ENCODE measurements at regions not wholly inside any gene's neighbourhood (a gene's known extent, or its start where the extent isn't known, plus 50 kb on each side); places are given as distances from the start of the nearest gene placed in this dataset.

DNA sequence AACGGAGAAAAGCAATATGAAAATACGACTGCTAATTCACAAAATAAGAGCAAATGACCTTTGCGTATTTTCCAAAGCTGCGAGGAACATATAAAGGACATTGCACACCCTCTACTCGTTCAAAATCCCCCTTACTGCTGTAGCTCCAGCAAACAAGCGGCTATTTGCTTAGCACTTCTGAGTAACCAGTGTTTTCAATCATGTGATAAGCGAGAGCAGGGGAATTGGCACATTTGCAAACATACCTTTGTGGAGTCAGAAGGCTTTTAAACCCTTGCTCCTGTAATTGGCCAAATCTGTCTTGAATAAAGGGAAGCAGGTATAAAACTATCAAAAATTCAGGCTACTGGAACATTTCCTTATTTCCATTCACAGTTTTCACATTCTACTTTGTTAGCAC is 610.2 kb downstream of the UBE2NL start:
- TF ChIP-seq FOXM1 (IDR thresholded peaks at IDR 0.05; ENCODE audit: borderline replicate concordance, low read depth) (no peak), ZBTB7A (IDR thresholded peaks at IDR 0.05; ENCODE audit: low read depth) (no peak), EGR1 (IDR thresholded peaks at IDR 0.05) (no peak), TCF12 (IDR thresholded peaks at IDR 0.05; ENCODE audit: low read depth) (no peak), MAX (IDR thresholded peaks at IDR 0.05) (no peak), NFIC (IDR thresholded peaks at IDR 0.05) (no peak)

GRCh38 chrX:144531877-144532276 is 648.0 kb downstream of the UBE2NL start:
- TF ChIP-seq FOXM1 (IDR thresholded peaks at IDR 0.05; ENCODE audit: borderline replicate concordance, low read depth) (no peak), ZBTB7A (IDR thresholded peaks at IDR 0.05; ENCODE audit: low read depth) (no peak), EGR1 (IDR thresholded peaks at IDR 0.05) (no peak), TAF1 (IDR thresholded peaks at IDR 0.05; ENCODE audit: low read depth) (no peak), MAX (IDR thresholded peaks at IDR 0.05) (no peak), RAD21 (IDR thresholded peaks at IDR 0.05; ENCODE audit: low read depth) (no peak), YY1 (IDR thresholded peaks at IDR 0.05; ENCODE audit: low read depth) (no peak)

DNA sequence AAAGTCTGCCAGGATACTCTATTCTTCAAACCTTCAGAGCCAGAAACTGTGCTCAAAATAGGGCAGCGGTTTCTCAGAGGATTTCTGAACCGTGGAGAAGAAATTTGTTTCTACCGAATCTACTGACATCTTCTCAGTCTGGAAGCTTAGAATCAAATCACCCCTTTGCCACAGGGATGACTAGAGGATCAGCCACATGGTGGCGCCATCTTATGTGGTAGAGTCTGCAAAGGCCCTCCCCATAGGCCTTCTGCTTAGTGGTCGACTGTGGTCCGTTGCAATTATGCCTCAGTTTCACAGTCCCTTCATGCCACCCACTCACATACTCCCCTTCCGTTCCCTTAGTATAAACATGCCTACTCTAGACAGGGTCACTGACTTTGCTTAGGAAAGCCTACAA is 680.7 kb upstream of the SPANXN1 start:
- no peak for TF ChIP-seq EGR1 (IDR thresholded peaks at IDR 0.05)

- TF ChIP-seq TCF12 (IDR thresholded peaks at IDR 0.05; ENCODE audit: low read depth) (no peak), ZBTB7A (IDR thresholded peaks at IDR 0.05; ENCODE audit: low read depth) (no peak), NFIC (IDR thresholded peaks at IDR 0.05) (0 out of 2 replicates have a peak, but pooled peaks have one; percentile 23)
Measured at GRCh38 chrX:144586756-144587155, 660.5 kb upstream of the SPANXN1 start.

- TF ChIP-seq TAF1 (IDR thresholded peaks at IDR 0.05; ENCODE audit: low read depth) (no peak), USF1 (IDR thresholded peaks at IDR 0.05) (no peak), TEAD4 (IDR thresholded peaks at IDR 0.05) (no peak), EP300 (IDR thresholded peaks at IDR 0.05; ENCODE audit: borderline replicate concordance) (no peak), FOXM1 (IDR thresholded peaks at IDR 0.05; ENCODE audit: borderline replicate concordance, low read depth) (no peak), EGR1 (IDR thresholded peaks at IDR 0.05) (no peak), CEBPB (IDR thresholded peaks at IDR 0.05) (no peak), YY1 (IDR thresholded peaks at IDR 0.05; ENCODE audit: low read depth) (no peak), REST (IDR thresholded peaks at IDR 0.05; ENCODE audit: low read depth) (no peak), TCF12 (IDR thresholded peaks at IDR 0.05; ENCODE audit: low read depth) (no peak), CREB1 (IDR thresholded peaks at IDR 0.05; ENCODE audit: low read depth) (no peak), RAD21 (IDR thresholded peaks at IDR 0.05; ENCODE audit: low read depth) (no peak), MAX (IDR thresholded peaks at IDR 0.05) (no peak), NFIC (IDR thresholded peaks at IDR 0.05) (no peak), ZBTB7A (IDR thresholded peaks at IDR 0.05; ENCODE audit: low read depth) (no peak)
Measured at GRCh38 chrX:144592036-144592435, 655.3 kb upstream of the SPANXN1 start.

DNA sequence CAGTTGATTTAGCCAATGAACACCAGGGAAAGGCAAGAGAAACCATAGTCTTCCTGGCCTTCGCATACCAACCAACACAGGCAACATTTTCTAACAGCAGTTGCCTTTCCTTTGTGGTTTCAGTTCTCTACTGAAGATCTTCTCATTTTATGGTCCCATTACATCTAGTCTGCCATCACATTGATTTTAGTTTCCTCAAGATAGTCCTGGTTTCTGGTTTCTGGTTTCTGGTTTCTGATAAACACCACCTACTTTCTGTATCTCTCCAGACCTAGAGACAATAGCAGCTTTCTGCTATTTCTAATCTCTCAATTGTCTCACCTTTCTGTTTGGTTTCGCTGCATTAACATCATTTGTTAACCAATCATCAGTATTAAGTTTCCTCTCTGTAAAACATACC is 646.3 kb upstream of the SPANXN1 start:
- TF ChIP-seq REST (IDR thresholded peaks at IDR 0.05; ENCODE audit: low read depth) = no peak
- TF ChIP-seq CEBPB (IDR thresholded peaks at IDR 0.05) = no peak
- TF ChIP-seq EP300 (IDR thresholded peaks at IDR 0.05; ENCODE audit: borderline replicate concordance) = no peak
- no peak for TF ChIP-seq CREB1 (IDR thresholded peaks at IDR 0.05; ENCODE audit: low read depth)
- TF ChIP-seq ZBTB7A (IDR thresholded peaks at IDR 0.05; ENCODE audit: low read depth) = no peak
- no peak for TF ChIP-seq FOXM1 (IDR thresholded peaks at IDR 0.05; ENCODE audit: borderline replicate concordance, low read depth)
- no peak for TF ChIP-seq RAD21 (IDR thresholded peaks at IDR 0.05; ENCODE audit: low read depth)
- TF ChIP-seq YY1 (IDR thresholded peaks at IDR 0.05; ENCODE audit: low read depth) = no peak
- TF ChIP-seq TEAD4 (IDR thresholded peaks at IDR 0.05) = no peak
- no peak for TF ChIP-seq USF1 (IDR thresholded peaks at IDR 0.05)
- no peak for TF ChIP-seq TAF1 (IDR thresholded peaks at IDR 0.05; ENCODE audit: low read depth)
- TF ChIP-seq NFIC (IDR thresholded peaks at IDR 0.05) = no peak
- TF ChIP-seq MAX (IDR thresholded peaks at IDR 0.05) = no peak
- TF ChIP-seq TCF12 (IDR thresholded peaks at IDR 0.05; ENCODE audit: low read depth) = no peak

Measured in Ishikawa (cell line).